H1 (cell line): ENCODE measurements at regions not wholly inside any gene's neighbourhood (a gene's known extent, or its start where the extent isn't known, plus 50 kb on each side); places are given as distances from the start of the nearest gene placed in this dataset.

Experiments used
- TF ChIP-seq, protein P1 (sequence below): IDR thresholded peaks from 2 replicates; pipeline ENCODE4 v1.6.1; 2012; ENCODE audit warnings: low read length, inconsistent platforms

DNA sequence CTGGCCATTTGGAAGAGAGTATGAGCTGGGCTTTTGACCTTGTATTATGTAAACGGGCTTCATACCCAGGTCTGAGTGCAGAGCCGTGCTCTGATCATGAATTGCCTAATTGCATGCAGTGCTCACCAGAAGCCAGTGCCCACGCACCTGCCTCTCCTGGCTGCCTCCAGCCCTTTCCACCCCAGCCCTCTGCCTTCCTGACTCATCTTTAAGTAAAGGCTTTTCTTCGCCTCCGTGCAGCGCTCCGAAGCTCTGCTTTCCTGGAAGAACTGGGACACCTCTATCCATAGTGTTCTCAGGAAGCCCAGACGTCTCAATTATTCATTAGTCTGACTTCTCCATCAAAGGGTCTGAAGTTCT, 413.7 kb downstream of the PTPRU start (continued):
- TF ChIP-seq, protein P1, sequence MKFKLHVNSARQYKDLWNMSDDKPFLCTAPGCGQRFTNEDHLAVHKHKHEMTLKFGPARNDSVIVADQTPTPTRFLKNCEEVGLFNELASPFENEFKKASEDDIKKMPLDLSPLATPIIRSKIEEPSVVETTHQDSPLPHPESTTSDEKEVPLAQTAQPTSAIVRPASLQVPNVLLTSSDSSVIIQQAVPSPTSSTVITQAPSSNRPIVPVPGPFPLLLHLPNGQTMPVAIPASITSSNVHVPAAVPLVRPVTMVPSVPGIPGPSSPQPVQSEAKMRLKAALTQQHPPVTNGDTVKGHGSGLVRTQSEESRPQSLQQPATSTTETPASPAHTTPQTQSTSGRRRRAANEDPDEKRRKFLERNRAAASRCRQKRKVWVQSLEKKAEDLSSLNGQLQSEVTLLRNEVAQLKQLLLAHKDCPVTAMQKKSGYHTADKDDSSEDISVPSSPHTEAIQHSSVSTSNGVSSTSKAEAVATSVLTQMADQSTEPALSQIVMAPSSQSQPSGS, result no peak
- TF ChIP-seq, all 59 proteins: peak for 0
